Spinal cord (tissue), 9 donors: ENCODE measurements at regions not wholly inside any gene's neighbourhood (a gene's known extent, or its start where the extent isn't known, plus 50 kb on each side); places are given as distances from the start of the nearest gene placed in this dataset.

ENCODE experiments used
- DNase-seq, 6 donors: peaks; one replicate each; pipeline versions ENCODE4 v3.0.0 to v3.0.0-alpha.2; 2013 to 2015; ENCODE audit warnings: low spot score in 6 of 6, low read depth in 4 of 6
- H3K27ac ChIP-seq: one replicate; pipeline ENCODE4 v1.5.1; 2013; ENCODE audit warnings: low read depth, low read length, control low read depth
- H3K27me3 ChIP-seq: one replicate; pipeline ENCODE4 v1.6.1; 2013; ENCODE audit warnings: low read length; ENCODE audit not compliant: control insufficient read depth, insufficient read depth
- H3K36me3 ChIP-seq: one replicate; pipeline ENCODE4 v1.6.1; 2013; ENCODE audit warnings: low read length; ENCODE audit not compliant: control insufficient read depth, insufficient read depth
- H3K4me1 ChIP-seq: one replicate; pipeline ENCODE4 v1.6.1; 2013; ENCODE audit warnings: low read length; ENCODE audit not compliant: control insufficient read depth, insufficient read depth
- H3K4me3 ChIP-seq: one replicate; pipeline ENCODE4 v1.5.1; 2013; ENCODE audit warnings: low read depth, low read length, control low read depth
- H3K9me3 ChIP-seq: one replicate; pipeline ENCODE4 v1.6.1; 2013; ENCODE audit warnings: low read length; ENCODE audit not compliant: control insufficient read depth, insufficient read depth
- WGBS: methylation state at CpG from one replicate; pipeline ENCODE4 v1.1.5; 2013; ENCODE audit warnings: missing lambda C conversion rate; ENCODE audit not compliant: insufficient coverage; 5-methylcytosine and 5-hydroxymethylcytosine counted together
- donor health status: healthy.

DNA sequence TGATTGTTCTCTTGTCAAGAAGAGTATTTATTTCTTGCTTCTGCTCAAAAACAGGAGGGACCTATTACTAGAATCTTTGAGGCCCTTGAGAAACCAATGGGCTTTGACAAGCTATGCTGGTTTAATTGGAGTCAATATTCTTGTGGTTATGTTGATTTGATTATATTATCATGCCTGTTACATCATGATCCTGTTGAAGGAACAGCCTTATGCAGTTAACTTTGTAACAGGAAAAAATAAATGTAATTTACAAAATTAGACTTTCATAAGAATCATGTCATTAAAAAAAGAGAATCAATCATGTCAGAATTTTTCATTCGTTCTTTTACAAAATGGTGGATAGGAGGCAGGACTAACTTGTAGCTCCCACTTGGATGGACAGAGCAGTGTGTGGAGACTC lies 386.1 kb upstream of the DDI1 start:
- no peaks in the 10 kb centered on the region for H3K36me3 ChIP-seq
- H3K9me3 ChIP-seq: no peaks in the 10 kb centered on the region
- no peak for DNase-seq
- no peak overlapping the region for H3K4me3 ChIP-seq
- no peaks in the 10 kb centered on the region for H3K27me3 ChIP-seq
- WGBS: no CpG with 5 or more reads among the region's 1 CpG
- H3K4me1 ChIP-seq: no peaks in the 10 kb centered on the region
- no peak overlapping the region for H3K27ac ChIP-seq

DNA sequence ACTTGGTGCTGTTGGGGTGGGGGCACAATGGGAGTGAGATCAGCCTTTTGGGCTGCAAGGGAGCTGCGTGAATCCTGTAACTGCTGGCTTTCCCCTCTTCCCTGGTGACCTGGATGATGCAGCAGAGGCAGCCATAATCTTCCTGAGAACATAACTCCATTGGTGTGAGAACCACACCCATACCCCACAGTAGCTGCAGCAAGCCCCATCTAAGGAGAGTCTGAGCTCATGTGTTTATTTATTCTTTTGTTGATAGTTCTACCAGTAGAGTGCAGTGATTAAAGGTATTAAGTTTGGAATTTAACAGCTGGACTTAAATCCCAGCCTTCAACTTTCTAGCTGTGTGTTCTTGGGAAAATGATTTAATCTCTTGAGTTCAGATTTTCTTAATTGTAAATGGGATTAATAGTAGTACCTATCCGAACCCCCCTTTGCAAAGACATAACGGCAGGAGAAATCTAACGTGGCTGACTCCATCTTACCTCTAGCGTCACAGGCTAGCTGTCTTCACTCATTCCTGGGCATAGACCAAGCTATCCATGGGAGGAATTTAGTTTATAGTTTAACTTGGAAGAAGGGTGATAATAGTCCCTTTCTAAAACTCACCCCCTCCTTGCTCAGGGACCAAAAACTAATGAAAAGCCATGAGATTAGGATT lies 385.0 kb upstream of the DDI1 start:
- Histone ChIP-seq H3K4me1 (no peaks in the 10 kb centered on the region), H3K27me3 (no peaks in the 10 kb centered on the region)

DNA sequence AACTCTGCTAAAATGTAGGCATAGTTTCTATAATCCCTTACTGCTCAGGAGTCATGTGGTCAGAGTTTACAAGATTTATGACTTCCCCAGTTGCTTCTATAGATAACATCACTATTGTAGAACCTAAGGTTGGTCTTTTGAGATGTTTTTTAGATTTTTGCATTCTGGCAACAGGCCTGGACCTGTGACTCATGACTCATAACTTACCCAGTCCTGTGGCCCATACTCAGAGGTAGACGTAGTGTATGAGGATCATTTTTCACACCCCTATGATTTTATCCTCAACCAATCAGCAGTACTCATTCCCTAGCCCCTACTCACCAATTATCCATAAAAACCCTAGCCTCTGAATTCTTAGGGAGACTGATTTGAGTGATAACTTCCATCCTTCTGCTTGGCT lies 384.4 kb upstream of the DDI1 start:
- Histone ChIP-seq H3K9me3 (no peaks in the 10 kb centered on the region), H3K4me1 (no peaks in the 10 kb centered on the region), H3K27me3 (no peaks in the 10 kb centered on the region), H3K4me3 (no peak overlapping the region), H3K36me3 (no peaks in the 10 kb centered on the region), H3K27ac (no peak overlapping the region)
- no CpG with 5 or more reads among the region's 1 CpG for WGBS
- DNase-seq: no peak

More for the DNA sequence above, 385.0 kb upstream of the DDI1 start:
- no peaks in the 10 kb centered on the region for H3K36me3 ChIP-seq
- no peak overlapping the region for H3K4me3 ChIP-seq
- H3K9me3 ChIP-seq: no peaks in the 10 kb centered on the region
- H3K27ac ChIP-seq: no peak overlapping the region
- no CpG with 5 or more reads among the region's 5 CpGs for WGBS
- no peak for DNase-seq

DNA sequence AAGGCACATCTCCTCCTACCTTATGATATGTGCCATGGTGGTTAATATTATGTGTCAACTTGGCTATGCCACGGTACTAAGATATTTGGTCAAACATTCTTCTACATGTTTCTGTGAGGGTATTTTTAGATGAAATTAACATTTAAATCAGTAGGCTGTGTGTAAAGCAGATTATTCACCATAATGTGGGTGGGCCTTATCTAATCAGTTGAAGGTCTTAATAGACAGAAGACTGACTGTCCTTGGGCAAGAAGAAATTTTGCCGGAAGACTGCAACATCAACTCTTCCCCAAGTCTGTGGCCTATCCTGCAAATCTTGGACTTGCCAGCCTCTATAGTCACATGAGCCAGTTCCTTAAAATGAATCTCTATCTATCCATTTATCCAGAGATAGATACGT lies 380.1 kb upstream of the DDI1 start:
- no peak for DNase-seq
- Histone ChIP-seq H3K4me1 (no peaks in the 10 kb centered on the region), H3K27me3 (no peaks in the 10 kb centered on the region), H3K4me3 (no peak overlapping the region), H3K9me3 (no peaks in the 10 kb centered on the region), H3K27ac (no peak overlapping the region), H3K36me3 (no peaks in the 10 kb centered on the region)
- 100% methylated on average over 1 of the region's 3 CpGs for WGBS

DNA sequence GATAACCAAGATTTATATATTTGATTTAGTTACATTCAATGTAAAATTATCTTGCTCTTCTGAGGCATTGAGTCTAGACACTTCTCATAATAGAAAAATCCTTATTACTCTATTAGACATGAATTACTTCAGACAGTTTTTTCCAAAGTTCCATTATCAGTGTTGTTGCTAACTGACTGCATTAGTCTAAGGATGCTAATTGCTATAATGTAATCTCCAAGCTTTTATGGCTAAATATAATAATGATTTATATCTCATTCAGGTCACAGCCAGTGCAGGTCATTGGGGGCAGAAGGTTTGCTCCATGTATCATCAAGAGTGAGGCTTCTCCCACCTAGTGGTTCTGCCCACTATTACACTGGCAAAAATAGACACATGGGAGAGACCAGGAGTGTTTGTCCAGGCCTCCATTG lies 377.2 kb upstream of the DDI1 start:
- H3K4me3 ChIP-seq: no peak overlapping the region
- H3K27ac ChIP-seq: no peak overlapping the region
- H3K9me3 ChIP-seq: no peaks in the 10 kb centered on the region
- no peaks in the 10 kb centered on the region for H3K36me3 ChIP-seq
- DNase-seq: peak in 1 of 6 donors; percentile 23
- H3K4me1 ChIP-seq: no peaks in the 10 kb centered on the region
- no peaks in the 10 kb centered on the region for H3K27me3 ChIP-seq

DNA sequence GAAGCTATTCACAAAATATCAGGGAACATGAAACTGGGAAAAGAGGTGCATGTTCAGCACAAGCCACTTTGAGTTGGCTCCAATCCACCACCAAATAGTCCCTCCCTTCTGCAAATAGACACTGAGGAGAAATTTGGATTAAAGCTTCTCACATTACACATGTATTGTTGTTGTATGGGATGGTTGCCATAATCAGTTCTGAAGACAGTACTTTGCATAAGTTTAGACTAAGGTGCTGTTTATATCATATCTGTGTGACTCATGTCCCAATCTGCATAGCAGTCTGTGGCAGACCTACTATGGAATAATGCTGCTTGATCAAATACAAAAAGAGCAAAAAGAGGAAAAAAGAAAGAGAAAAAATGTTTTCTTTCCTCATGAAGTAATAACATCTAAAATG lies 376.7 kb upstream of the DDI1 start:
- peak in 1 of 6 donors; percentile 4 for DNase-seq
- Histone ChIP-seq H3K27me3 (no peaks in the 10 kb centered on the region), H3K36me3 (no peaks in the 10 kb centered on the region), H3K4me3 (no peak overlapping the region), H3K4me1 (no peaks in the 10 kb centered on the region), H3K9me3 (no peaks in the 10 kb centered on the region), H3K27ac (no peak overlapping the region)

DNA sequence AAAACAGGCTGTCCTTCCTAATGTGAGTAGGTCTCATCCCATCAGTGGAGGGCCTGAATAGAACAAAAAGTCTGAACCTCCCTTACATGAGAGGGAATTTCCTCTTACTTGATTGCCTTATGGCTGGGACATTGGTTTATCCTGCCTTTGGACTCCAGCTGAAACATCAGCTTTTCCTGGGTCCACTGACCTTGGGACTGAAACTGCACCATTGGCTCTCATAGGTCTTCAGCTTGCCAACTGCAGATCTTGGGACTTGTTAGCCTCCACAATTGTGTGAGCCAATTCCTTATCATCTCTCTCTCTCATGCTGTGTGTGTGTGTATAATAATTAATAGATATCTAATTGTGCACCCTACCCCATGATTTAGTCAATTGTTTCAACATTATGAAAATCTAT lies 375.3 kb upstream of the DDI1 start:
- Histone ChIP-seq H3K27me3 (no peaks in the 10 kb centered on the region), H3K4me1 (no peaks in the 10 kb centered on the region), H3K9me3 (no peaks in the 10 kb centered on the region), H3K36me3 (no peaks in the 10 kb centered on the region), H3K4me3 (no peak overlapping the region), H3K27ac (no peak overlapping the region)
- no peak for DNase-seq

DNA sequence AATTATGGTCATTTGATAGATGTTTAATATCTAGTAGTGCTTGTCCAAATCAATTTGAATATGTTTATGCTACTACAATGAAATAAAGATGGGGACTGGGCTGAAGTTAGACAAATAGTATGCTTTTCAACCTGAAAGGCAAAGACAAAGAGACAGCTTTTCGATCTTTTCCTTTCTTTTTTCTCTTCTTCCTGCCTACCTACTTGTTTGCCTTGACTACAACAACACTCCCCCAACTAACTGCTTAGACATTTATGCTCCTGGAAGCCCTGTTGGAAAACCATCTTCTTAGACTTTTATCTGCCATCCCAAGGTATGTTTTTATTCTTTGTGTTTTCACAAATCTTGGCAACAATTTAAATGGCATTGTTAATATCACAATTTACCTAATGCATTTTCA lies 374.4 kb upstream of the DDI1 start:
- no peak for DNase-seq
- Histone ChIP-seq H3K4me1 (no peaks in the 10 kb centered on the region), H3K4me3 (no peak overlapping the region), H3K9me3 (no peaks in the 10 kb centered on the region), H3K27me3 (no peaks in the 10 kb centered on the region), H3K36me3 (no peaks in the 10 kb centered on the region), H3K27ac (no peak overlapping the region)
- 13% methylated on average over 1 of the region's 1 CpG for WGBS

DNA sequence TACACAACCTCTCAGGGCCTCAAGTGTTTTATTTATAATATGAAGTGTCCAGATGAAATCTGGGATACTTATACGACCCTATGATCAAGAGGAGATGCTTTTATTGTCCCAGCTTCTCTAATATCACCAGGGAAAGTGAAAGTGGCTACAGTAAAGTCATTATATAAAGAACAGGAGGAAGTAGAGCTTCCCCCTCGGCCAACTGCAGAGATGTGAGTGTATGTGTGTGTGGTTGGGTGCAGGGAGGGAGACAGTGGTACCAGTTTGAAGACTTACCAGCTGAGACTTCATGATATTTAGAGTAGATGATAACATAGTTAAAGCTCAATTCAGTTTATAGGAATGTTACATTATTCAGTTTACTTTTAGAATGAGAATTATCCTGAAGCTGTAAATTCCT lies 373.6 kb upstream of the DDI1 start:
- Histone ChIP-seq H3K27ac (no peak overlapping the region), H3K4me1 (no peaks in the 10 kb centered on the region), H3K36me3 (no peaks in the 10 kb centered on the region), H3K9me3 (no peaks in the 10 kb centered on the region), H3K27me3 (no peaks in the 10 kb centered on the region), H3K4me3 (no peak overlapping the region)
- DNase-seq: no peak
- 50% methylated on average over 1 of the region's 2 CpGs for WGBS

DNA sequence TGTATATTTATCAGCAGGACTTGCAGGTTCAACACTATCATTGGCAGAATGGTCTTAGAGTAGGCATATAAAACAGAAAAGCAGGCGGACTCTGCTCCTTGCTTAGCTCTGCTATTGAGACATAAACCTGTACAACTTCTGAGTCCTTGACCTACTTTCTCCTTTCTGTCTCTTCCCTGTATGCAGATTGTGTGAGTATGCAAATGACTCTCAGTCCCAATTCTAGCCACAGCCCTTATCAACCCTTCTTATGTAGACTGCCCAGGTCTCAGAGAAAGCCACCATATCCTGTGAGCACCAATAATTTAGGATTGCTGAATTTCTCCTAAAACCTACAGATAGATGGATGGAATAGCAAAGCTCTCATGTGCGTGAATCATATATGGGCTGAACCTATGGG lies 367.6 kb upstream of the DDI1 start:
- WGBS: 100% methylated on average over 1 of the region's 2 CpGs
- Histone ChIP-seq H3K27ac (no peak overlapping the region), H3K4me3 (no peak overlapping the region), H3K36me3 (no peaks in the 10 kb centered on the region), H3K4me1 (no peaks in the 10 kb centered on the region), H3K27me3 (no peaks in the 10 kb centered on the region), H3K9me3 (no peaks in the 10 kb centered on the region)
- DNase-seq: no peak
